Adipocyte (in vitro differentiated cells): ENCODE measurements at regions not wholly inside any gene's neighbourhood (a gene's known extent, or its start where the extent isn't known, plus 50 kb on each side); places are given as distances from the start of the nearest gene placed in this dataset.
"Not testable (repeated sequence)": the region's sequence is repeated elsewhere in the genome, so short reads cannot be mapped to it uniquely, and the experiment has no call there.

Experiments
- DNase-seq: peaks from one replicate; pipeline ENCODE4 v3.0.0-alpha.2; 2015; ENCODE audit warnings: low read depth
- H3K27me3 ChIP-seq: replicated peaks from 2 replicates; pipeline ENCODE4 v1.7.0; 2013; ENCODE audit warnings: mild to moderate bottlenecking, low read length, moderate library complexity; ENCODE audit not compliant: control insufficient read depth, insufficient read depth
- H3K36me3 ChIP-seq: 2 replicates; pipeline ENCODE4 v1.7.0; 2013; ENCODE audit warnings: low read length, mild to moderate bottlenecking, moderate library complexity; ENCODE audit not compliant: control insufficient read depth, insufficient read depth, severe bottlenecking
- H3K4me1 ChIP-seq: 2 replicates; pipeline ENCODE4 v1.7.0; 2013; ENCODE audit warnings: mild to moderate bottlenecking, low read length, moderate library complexity; ENCODE audit not compliant: control insufficient read depth, insufficient read depth
- H3K4me3 ChIP-seq: 2 replicates; pipeline ENCODE4 v1.7.0; 2013; ENCODE audit warnings: mild to moderate bottlenecking, low read length, moderate library complexity
- H3K9ac ChIP-seq: 2 replicates; pipeline ENCODE4 v1.7.0; 2013; ENCODE audit warnings: mild to moderate bottlenecking, low read length, moderate library complexity
- H3K9me3 ChIP-seq: 2 replicates; pipeline ENCODE4 v1.7.0; 2013; ENCODE audit warnings: mild to moderate bottlenecking, low read length, moderate library complexity; ENCODE audit not compliant: control insufficient read depth

DNA sequence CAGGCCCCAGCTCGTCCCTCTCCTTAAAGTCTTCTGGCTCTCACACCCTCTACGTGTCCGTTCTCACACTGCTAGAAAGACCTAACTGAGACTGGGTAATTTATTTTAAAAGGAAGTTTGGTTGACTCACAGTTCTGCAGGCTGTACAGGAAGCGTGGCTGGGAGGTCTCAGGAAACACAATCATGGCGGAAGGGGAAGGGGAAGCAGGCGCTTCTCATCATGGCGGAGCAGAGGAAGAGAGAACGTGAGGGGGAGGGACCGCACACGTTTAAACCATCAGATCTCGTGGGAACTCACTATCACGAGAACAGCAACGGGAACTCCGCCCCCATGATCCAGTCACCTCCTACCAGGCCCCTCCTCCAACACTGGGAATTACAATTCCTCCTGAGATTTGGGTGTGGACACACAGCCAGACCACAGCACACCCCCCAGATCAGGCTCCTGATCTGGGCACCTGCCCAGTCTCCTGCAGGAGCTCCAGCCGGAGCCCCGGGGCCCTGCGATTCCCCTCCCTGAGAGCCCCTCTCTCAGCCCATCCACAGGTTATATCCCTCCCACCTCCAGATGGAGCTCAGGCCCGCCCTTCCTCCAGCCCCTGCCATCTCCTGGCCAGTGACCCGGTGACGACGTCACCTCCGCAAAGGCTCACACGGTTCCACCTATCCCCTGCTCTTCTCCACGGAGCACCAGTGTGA, 170.2 kb downstream of the BRD1 start:
- H3K36me3 ChIP-seq: no peaks in the 10 kb centered on the region
- no peak for DNase-seq
- H3K4me1 ChIP-seq: no peaks in the 10 kb centered on the region
- H3K27me3 ChIP-seq: peaks cover 9% of the 10 kb centered on the region
- no peak overlapping the region for H3K4me3 ChIP-seq
- H3K9ac ChIP-seq: no peak overlapping the region
- H3K9me3 ChIP-seq: no peaks in the 10 kb centered on the region

- DNase-seq, H3K9me3 ChIP-seq, H3K4me3 ChIP-seq, H3K27me3 ChIP-seq, H3K4me1 ChIP-seq, H3K9ac ChIP-seq, H3K36me3 ChIP-seq: not testable (repeated sequence)
Measured at GRCh38 chr22:49656883-49657274, 170.8 kb downstream of the BRD1 start.

DNA sequence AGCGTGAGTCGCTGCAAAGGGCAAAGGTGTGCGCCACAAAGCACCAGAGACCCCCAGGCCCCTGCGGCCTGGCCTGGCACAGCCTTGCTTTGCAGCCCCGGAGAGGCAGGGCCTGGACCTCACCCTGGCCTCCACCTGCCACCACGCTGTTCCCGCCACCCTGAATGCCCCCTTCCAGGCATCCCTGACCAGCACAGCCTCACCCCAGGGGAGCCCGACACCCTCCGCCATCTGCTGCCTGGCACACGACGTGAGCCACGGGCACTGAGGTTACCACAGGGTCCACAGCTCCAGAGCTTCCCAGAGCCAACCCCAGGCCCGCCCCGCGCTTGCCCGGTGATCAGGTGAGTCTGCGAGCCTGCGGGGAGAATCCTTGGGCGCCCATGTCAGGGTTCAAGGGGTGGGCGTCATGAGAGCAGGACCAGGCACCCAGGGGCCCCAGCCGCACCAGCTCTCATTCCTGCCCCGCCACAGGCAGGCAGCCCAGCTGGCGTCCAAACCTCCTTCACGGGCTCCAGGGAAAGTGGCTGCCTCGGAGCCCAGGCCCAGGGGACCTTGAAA, 171.3 kb downstream of the BRD1 start:
- Histone ChIP-seq H3K9ac (no peak overlapping the region), H3K4me3 (no peak overlapping the region), H3K27me3 (peaks cover 9% of the 10 kb centered on the region), H3K36me3 (no peaks in the 10 kb centered on the region), H3K4me1 (no peaks in the 10 kb centered on the region), H3K9me3 (no peaks in the 10 kb centered on the region)
- no peak for DNase-seq

DNA sequence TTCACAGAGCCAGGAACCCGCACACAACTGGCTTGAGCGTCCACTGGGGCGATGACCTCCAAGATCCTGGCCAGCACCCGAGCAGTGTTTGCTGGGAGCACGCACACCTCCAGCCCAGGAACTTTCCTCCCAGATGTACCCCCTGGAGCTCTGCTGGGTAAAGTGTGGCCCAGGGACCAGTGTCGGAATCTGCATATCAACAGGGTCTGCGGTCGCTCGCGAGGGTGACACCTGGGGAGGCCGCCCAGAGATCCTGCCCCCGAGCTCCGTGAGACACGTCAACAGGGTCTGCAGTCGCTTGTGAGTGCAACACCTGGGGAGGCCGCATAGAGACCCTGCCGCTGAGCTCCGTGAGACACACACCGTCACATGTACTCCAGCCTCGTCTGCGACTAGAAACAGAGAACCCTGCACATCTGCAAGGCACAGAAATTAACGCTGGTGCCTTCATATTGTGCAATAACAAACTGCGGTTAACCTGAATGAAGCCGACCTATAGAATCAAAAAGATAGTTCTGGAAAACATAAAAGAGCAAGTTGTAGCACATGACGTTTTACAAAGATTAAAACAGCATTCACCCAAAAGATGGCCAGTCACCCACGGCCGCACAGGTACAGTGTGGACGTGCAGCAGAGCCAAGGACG, 172.4 kb downstream of the BRD1 start:
- H3K4me1 ChIP-seq: no peaks in the 10 kb centered on the region
- H3K27me3 ChIP-seq: peaks cover 9% of the 10 kb centered on the region
- no peak overlapping the region for H3K4me3 ChIP-seq
- H3K9me3 ChIP-seq: no peaks in the 10 kb centered on the region
- DNase-seq: no peak
- no peaks in the 10 kb centered on the region for H3K36me3 ChIP-seq
- no peak overlapping the region for H3K9ac ChIP-seq

DNA sequence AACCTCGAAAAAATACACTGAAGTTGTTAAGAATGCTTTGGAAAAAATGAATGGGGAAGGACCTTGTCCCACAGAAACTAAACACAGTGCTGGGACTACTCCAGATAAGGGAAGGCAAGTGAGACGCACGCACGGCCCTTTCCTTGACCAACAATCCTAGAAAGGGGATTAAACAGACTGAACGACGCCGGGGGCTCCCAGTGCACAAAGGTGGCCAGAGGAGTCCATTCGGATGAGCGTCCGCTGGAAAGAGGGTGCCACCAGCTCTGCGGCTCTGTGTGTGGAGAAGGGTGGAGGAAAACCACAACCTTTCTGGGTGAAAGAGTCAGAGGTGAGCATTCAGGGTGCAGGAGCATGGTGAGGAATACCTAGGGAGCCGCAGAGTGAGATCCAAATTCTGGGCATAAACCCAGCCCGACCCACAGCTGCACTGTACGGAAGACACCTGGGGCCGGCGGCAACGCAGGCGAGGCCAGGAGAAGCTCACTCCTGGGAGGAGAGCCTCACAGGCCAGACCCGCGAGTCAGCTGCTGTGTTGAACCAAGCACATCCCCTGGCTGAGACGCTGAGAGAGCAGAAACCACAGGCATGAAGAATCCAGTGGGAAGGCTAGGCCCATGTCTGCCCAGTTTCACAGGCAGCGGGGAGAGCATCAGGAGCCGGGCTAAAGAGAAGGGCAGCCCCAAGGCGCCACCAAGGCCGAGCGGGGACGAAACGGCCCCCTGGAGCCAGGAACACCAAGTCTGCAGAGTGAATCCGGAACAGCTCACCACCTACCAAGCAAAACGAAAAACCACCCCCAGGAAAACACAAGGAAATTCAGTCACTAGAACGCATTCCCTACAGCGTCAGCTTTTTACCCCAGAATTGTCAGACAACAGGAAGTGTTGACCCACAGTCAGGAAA, 177.1 kb downstream of the BRD1 start:
- Histone ChIP-seq H3K4me1 (no peaks in the 10 kb centered on the region), H3K9me3 (no peaks in the 10 kb centered on the region), H3K4me3 (no peak overlapping the region), H3K27me3 (peaks cover 4% of the 10 kb centered on the region), H3K9ac (no peak overlapping the region), H3K36me3 (no peaks in the 10 kb centered on the region)
- no peak for DNase-seq

- H3K9me3 ChIP-seq: no peaks in the 10 kb centered on the region
- H3K9ac ChIP-seq: no peak overlapping the region
- H3K4me1 ChIP-seq: no peaks in the 10 kb centered on the region
- no peaks in the 10 kb centered on the region for H3K27me3 ChIP-seq
- DNase-seq: no peak
- no peaks in the 10 kb centered on the region for H3K36me3 ChIP-seq
- no peak overlapping the region for H3K4me3 ChIP-seq
Measured at GRCh38 chr22:49649166-49650068, 178.3 kb downstream of the BRD1 start.

DNA sequence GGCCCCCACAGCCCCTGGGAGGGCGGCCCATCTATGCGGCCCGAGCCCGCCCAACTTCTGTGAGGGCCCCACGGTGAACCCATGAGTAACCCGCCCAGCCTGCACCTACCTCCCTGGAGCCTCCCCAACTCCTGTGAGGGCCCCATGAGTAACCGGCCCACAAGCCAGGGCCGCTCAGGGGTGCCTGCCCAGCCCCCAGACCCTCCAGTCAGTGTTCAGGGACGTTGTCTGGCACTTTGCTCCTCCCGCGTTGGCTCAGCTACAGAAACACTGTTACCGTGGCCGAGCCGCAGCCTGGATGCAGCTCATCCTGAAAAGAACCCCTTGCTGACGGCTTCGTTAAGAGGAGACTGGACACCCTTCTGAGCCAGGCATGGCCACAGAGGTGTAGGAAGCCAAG, 179.6 kb downstream of the BRD1 start:
- no peaks in the 10 kb centered on the region for H3K36me3 ChIP-seq

DNA sequence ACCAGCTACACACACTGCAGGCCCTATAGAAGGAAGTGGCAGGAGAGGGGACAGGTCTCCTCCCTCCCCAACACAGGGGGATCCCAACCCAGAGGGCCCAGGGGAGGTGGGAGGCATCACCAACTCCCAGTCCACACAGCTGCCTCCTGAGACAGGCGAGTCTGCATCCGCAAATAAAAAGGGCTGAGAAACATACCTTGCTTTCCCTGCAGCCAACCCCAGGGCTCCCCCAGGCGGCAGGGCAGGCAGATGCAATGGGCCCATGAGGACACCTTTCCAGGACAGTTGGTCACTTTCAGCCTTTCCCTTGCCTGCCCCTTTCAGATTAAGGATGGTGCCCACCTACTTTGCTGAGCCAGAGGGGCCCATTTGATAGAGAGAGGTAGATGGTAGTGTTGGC, 180.0 kb downstream of the BRD1 start:
- DNase-seq: no peak
- H3K9ac ChIP-seq: no peak overlapping the region
- no peak overlapping the region for H3K4me3 ChIP-seq
- no peaks in the 10 kb centered on the region for H3K4me1 ChIP-seq
- H3K9me3 ChIP-seq: no peaks in the 10 kb centered on the region
- no peaks in the 10 kb centered on the region for H3K27me3 ChIP-seq
- H3K36me3 ChIP-seq: no peaks in the 10 kb centered on the region

More for the DNA sequence above, 179.6 kb downstream of the BRD1 start:
- H3K27me3 ChIP-seq: no peaks in the 10 kb centered on the region
- DNase-seq: no peak
- no peaks in the 10 kb centered on the region for H3K9me3 ChIP-seq
- H3K4me1 ChIP-seq: no peaks in the 10 kb centered on the region
- no peak overlapping the region for H3K4me3 ChIP-seq
- H3K9ac ChIP-seq: no peak overlapping the region

DNA sequence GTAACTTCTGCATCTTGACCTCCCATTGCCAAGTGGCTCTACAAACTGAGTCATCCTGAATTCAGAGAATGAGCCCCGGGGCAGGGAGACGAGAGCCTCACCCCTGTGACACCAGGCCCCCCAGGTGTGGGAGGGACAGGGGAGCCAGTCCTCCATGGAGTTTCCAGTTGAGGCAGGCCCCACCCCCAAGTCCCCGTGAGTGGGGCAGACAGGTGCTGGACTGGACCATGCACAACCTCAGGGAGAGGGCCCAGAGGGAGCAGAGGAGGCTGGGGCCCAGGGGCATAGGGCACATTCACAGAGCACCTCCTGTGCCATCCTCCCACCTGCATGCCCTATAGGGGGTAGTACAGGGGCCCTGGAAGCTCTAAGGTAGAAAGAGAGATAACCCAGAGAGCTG, 180.8 kb downstream of the BRD1 start:
- no peaks in the 10 kb centered on the region for H3K27me3 ChIP-seq
- no peaks in the 10 kb centered on the region for H3K4me1 ChIP-seq
- no peaks in the 10 kb centered on the region for H3K9me3 ChIP-seq
- no peak for DNase-seq
- H3K36me3 ChIP-seq: no peaks in the 10 kb centered on the region
- no peak overlapping the region for H3K9ac ChIP-seq
- H3K4me3 ChIP-seq: no peak overlapping the region

GRCh38 chr22:49645791-49646550, 181.7 kb downstream of the BRD1 start:
- Histone ChIP-seq H3K27me3 (no peaks in the 10 kb centered on the region), H3K36me3 (no peaks in the 10 kb centered on the region), H3K4me1 (no peaks in the 10 kb centered on the region), H3K4me3 (no peak overlapping the region), H3K9ac (no peak overlapping the region), H3K9me3 (no peaks in the 10 kb centered on the region)
- no peak for DNase-seq
